ENCODE measurements at regions not wholly inside any gene's neighbourhood (a gene's known extent, or its start where the extent isn't known, plus 50 kb on each side); places are given as distances from the start of the nearest gene placed in this dataset.
"Not testable (repeated sequence)": the region's sequence is repeated elsewhere in the genome, so short reads cannot be mapped to it uniquely, and the experiment has no call there.

DNA sequence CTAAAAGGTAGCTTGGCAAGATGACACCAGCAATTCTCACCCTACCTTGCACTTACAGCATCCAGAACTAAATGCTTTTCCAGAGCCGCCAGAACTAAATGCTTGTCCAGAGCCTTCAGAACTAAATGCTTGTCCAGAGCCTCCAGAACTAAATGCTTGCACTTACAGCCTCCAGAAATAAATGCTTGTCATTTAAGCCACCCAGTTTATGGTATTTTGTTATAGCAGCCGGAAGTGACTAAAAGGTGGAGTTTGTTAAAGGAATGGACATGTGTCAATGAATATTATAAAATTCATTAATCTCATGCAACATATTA, 133.5 kb downstream of the GPX5 start:
- DNase-seq: no peak

DNA sequence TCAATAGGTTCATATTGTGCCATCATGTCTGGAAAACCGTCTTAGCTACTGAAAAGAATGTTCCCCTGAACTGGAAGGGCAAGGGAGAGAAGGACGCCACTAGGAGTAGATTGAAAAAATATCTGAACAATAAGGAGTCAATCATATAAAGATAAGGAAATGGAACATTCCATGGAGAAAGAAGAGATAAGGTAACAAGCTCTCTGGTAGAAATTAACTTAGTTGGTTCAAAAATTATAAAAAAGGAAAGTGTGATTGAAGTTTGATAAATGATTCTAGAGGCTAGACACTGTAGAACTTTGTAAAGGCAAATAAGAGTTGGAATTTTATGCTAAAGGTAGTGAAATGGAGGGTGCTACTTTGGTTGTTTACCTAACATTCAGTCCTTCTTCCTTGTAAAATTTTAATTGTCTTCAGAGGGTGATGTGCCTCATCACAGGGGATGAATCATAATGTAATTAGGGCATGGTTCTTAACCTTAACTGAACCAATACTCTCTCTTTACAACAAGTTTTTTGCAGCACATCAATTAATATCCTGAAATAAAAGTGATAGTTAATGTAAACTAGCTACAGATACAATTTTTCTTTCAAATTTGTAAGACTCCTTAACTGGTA, 135.5 kb downstream of the GPX5 start:
- DNase-seq: no peak

DNA sequence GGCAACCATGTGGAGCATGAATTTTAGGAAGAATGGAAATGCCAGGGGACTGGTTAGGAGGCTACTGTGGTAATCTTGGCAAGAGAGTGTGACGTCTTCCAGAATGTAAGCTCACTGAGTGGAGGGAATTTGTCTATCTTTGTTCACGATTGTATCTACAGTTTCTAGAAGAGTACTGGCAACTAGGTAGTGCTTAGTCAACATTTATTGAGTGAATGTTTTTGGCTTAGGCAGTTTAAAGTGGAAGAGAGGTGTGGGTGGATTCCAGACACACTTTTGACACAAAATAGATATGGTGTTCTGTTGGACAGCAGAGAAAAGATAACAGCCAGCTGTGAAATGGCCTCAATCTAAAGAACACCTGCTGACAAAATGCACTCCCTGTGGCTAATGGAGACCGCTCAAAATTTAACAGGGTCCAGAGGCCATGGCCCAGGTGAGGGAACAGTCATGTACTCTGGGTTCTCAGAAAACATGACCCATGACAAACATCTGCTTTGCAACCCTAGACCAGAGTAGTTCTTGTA, 139.3 kb downstream of the GPX5 start:
- no peak for DNase-seq

DNA sequence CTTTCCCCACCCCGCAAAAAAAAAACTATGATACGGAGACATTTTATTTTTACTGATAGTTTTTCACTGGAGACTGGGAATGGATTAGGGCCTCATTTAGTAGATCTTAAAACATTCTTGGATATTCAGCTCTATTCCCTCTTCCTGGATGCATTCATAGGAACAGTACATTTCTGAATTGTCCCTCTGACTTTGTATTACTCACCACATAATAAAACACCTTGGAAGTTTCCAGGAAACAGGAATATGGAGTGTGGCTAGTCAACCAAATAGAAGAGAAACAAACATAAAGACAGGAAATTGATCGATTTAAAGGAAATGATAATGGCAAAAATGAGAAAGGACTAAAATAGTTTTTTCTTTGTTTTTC, 147.7 kb downstream of the GPX5 start:
- DNase-seq: no peak

DNA sequence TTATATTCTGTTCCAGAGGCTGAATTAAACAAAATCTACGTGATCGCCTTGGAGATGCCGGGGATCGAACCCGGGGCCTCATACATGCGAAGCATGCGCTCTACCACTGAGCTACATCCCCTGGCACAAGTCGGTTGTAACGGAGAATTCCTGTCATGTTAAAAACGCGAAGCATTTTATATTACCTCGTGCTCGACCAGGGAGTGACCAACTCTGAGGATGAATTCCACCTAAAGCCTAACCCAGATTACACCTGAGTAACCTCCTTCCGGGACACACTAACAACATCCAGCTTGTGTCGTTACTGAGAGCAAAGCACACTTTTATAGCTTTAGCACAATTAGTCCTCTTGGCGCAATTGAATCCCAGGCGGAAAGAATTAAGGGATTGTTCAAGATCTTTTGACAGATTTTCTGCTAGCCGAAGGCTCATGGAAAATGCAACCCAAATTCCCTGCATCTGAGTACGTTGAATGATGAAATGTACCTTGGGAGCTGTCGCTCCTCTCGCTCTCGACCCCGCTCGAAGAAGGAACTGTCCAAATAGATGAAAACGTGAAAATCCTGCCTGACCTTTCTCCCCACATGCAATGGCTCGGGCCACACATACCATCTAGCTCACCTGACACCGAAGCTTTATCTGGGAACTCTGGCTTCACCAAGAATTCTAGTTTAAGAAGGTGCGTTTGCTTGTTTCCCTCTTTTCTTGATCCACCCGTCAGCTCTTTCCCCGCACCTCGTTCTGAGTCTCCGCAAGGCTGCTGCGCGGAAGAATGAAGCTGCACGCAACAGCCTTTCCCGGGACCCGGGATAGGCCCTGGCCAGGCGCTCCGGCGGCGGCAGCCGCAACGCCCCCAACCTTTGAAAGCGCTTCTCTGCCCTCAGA, 148.3 kb downstream of the GPX5 start:
- peak; percentile 6 to 43 for DNase-seq

DNA sequence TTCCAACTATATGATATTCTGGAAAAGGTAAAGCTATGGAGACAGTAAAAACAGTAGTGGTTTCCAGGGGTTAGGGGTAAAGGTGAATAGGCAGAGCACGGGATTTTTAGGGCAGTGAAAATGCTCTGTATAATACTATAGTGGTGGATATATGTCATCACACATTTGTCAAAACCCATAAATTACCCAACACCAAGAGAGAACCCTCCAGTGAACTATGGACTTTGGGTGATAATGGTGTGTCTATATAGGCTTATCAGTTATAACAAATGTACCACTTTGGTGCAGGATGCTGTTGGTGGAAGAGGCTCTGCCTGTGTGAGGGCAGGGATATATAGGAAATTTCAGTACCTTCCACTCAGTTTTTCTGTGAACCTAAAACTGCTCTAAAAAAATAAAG, 149.9 kb downstream of the GPX5 start:
- DNase-seq: no peak

DNA sequence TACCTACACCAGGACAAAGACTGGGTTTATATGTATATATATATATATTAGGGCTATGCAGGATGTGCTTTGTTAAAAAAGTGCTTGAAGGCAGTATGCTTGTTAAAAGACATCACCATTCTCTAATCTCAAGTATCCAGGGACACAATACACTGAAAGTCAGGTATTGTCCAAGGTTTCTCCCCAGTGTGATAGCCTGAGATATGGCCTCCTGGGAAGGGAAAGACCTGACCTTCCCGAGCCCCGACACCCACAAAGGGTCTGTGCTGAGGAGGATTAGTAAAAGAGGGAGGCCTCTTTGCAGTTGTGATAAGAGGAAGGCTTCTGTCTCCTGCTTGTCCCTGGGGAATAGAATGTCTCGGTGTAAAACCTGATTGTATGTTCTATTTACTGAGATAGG, 156.9 kb downstream of the GPX5 start:
- DNase-seq: no peak

DNA sequence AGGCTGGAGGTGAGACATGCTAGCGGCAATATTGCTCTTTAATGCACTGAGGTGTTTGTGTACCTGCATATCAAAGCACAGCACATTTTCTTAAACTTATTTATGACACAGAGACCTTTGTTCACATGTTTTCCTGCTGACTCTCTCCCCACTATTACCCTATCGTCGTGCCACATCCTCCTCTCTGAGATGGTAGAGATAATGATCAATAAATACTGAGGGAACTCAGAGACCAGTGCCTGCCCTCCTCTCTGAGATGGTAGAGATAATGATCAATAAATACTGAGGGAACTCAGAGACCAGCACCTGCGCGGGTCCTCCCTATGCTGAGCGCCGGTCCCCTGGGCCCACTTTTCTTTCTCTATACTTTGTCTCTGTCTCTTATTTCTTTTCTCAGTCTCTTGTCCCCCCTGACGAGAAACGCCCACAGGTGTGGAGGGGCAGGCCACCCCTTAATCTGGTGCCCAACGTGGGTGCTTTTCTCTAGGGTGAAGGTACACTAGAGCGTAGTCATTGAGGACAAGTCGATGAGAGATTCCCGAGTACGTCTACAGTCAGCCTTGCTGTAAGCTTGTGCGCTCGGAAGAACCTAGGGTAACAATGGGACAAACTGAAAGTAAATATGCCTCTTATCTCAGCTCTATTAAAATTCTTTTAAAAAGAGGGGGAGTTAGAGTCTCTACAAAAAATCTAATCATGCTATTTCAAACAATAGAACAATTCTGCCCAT, 157.4 kb downstream of the GPX5 start:
- DNase-seq: not testable (repeated sequence)

DNA sequence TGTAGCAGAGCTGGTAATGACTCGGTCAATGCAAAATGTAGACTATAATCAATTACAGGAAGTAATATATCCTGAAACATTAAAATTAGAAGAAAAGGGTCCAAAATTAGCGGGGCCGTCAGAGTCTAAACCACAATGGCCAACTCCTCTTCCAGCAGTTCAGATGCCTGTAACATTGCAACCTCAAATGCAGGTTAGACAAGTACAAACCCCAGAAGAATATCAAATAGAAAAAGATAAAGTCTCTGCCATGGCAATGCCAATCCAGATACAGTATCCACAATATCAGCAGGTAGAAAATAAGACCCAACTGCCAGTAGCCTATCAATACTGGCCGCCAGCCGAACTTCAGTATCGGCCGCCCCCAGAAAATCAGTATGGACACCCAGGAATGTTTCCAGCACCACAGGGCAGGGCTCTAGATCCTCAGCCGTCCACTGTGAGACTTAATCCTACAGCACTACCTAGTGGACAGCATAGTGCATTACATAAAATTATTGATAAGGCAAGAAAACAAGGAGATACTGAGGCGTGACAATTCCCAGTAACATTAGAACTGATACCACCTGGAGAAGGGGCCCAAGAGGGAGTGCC, 158.4 kb downstream of the GPX5 start:
- DNase-seq: peak; percentile 16 to 35

DNA sequence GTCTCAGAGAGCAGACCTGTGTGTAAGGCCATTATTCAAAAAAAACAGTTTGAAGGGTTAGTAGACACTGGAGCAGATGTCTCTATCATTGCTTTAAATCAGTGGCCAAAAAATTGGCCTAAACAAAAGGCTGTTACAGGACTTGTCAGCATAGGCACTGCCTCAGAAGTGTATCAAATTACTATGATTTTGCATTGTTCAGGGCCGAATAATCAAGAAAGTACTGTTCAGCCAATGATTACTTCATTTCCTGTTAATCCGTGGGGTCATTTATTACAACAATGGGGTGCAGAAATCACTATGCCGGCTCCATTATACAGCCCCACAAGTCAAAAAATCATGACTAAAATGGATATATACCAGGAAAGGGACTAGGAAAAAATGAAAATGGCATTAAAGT, 160.3 kb downstream of the GPX5 start:
- DNase-seq: not testable (repeated sequence)

DNA sequence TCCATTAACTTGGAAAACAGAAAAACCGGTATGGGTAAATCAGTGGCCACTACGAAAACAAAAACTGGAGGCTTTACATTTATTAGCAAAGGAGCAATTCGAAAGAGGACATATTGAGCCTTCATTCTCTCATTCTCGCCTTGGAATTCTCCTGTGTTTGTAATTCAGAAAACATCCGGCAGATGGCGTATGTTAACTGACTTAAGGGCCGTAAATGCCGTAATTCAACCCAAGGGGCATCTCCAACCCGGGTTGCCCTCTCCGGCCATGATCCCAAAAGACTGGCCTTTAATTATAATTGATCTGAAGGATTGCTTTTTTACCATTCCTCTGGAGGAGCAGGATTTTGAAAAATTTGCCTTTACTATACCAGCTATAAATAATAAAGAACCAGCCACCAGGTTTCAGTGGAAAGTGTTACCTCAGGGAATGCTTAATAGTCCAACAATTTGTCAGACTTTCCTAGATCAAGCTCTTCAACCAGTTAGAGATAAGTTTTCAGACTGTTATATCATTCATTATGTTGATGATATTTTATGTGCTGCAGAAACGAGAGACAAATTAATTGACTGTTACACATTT, 160.9 kb downstream of the GPX5 start:
- DNase-seq: peak; percentile 64 to 74

DNA sequence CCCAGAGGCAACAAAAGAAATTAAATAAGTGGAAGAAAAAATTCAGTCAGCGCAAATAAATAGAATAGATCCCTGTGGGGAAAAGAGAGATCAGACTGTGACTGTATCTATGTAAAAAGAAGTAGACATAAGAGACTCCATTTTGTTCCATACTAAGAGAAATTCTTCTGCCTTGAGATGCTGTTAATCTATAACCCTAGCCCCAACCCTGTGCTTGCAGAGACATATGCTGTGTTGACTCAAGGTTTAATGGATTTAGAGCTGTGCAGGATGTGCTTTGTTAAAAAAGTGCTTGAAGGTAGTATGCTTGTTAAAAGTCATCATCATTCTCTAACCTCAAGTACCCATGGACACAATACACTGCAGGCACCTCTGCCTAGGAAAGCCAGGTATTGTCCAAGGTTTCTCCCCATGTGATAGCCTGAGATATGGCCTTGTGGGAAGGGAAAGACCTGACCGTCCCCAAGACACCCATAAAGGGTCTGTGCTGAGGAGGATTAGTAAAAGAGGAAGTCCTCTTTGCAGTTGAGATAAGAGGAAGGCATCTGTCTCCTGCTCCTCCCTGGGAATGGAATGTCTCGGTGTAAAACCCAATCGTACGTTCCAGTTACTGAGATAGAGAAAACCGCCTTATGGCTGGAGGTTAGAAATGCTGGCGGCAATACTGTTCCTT, 161.8 kb downstream of the GPX5 start:
- DNase-seq: not testable (repeated sequence)

DNA sequence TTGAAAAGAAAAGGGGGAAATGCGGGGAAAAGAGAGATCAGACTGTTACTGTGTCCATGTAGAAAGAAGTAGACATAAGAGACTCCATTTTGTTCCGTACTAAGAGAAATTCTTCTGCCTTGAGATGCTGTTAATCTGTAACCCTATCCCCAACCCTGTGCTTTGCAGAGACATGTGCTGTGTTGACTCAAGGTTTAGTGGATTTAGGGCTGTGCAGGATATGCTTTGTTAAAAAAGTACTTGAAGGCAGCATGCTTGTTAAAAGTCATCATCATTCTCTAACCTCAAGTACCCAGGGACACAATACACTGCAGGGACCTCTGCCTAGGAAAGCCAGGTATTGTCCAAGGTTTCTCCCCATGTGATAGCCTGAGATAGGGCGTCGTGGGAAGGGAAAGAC, 166.3 kb downstream of the GPX5 start:
- DNase-seq: not testable (repeated sequence)

DNA sequence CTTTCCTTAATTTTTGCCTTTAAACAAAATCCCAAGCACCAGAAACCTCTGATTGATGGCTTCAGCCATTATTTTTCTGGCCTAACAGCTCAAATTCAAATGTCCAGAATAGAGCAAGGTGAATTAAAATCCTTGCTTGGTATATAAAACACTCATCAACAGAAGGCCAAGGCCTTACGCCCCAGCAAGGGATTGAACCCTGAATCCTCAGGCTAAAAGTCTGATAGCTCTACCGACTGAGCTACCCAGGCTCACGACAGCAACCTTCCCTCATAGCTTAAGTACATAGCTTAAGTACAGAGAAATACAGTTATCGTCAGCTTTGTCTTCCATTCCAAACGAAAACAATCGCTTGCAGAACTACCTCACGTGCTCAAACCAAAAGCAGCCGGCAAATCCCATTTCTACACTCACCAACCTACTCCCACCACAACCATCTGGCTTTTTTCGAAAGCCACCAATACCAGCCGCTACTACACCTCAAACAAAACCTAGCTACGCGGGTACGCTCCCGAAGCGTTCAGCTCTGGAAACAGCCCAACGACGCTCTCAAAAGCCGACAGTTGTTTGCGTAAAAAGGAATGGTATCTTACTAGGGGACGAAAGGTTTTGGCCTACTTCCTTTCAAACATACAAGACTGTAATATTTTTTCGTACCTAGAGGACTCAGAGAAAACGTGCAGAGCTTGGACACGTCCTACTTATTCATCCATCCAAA, 167.5 kb downstream of the GPX5 start:
- DNase-seq: no peak

DNA sequence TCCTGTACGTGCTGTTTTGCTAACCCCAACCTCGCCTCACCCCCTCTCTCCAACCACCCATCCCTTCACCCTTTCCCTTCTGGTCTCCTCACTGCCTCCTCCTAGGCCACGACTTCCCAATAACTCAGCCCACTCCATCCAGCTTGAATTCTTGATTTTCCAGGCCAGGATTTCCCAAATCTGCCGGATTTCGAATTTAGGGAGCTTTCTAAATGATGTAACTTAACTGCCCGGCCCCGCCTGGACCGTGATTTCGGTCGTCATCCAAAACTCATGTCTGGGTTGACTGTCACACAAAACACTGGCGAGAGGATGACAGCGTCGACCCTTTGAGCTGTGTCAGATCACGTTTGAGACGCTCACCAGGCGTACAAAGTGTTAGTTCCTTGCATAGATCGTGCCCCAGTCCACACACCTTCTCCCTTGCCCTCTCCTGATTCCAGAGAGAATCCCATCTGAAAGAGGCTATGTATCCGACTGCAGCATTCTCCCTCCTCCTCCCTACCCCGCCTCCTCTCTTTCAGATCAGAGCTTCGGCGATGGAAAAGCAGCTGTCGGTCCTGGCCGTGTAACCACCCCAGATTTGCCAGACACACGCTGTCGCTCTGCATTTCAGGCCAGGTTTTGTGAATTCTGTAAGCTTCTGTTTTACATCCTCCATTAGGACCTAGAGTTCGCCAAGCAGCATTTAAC, 168.2 kb downstream of the GPX5 start:
- DNase-seq: no peak

DNA sequence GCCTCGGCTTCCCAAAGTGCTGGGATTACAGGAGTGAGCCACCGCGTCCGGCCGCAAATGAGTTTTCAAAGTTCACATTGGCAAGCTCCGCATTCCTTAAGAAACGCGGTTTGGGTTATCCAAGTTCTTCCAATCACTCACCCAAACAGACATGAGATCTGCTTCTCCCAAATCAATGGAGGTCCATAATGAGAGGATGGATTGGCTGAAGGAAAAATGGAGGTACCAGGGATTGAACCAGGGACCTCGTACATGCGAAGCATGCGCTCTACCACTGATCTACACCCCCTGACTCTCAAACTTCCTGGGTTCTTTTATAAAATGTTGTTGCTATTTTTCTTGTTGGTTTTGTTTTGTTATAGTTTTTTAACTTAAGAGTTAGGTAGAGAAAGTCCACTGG, 170.0 kb downstream of the GPX5 start:
- DNase-seq: no peak

DNA sequence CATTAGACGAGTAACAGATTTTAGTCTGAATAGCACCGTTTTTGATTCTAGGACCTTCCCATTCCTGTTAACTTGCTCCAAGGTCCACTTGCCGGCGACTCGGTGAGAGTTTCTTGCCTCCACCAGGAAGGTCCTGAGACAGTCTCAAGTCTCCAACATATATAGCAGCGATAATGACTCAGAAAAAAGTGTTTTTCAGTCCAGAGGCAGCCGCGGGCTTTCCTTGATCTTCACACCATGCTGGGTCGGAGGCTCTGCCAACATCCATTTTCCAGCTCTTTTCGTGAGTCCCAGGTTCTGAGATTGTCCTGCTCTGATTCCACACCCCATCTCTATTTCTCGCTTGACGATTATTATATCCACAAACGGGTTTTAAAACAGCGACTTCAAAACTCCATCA, 170.5 kb downstream of the GPX5 start:
- DNase-seq: no peak

DNA sequence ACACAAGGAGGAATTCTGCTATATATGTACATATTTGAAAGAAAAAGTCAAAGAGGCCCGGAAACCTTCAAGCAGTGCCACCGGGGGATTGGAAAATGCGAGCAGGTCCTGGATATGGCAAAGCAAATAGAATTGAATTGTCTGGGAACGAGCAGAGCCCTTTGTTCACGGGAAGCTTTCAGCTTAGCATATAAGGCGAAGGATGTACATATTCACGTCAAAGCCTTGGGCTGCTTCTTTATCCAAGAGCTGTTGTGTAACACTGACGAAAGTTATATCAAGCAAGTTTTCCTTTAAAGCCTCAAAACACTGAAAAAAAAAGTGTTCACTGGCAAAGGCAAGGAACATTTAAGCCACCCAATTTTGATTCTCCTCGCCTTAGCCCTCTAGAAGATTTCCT, 171.0 kb downstream of the GPX5 start:
- DNase-seq: no peak

DNA sequence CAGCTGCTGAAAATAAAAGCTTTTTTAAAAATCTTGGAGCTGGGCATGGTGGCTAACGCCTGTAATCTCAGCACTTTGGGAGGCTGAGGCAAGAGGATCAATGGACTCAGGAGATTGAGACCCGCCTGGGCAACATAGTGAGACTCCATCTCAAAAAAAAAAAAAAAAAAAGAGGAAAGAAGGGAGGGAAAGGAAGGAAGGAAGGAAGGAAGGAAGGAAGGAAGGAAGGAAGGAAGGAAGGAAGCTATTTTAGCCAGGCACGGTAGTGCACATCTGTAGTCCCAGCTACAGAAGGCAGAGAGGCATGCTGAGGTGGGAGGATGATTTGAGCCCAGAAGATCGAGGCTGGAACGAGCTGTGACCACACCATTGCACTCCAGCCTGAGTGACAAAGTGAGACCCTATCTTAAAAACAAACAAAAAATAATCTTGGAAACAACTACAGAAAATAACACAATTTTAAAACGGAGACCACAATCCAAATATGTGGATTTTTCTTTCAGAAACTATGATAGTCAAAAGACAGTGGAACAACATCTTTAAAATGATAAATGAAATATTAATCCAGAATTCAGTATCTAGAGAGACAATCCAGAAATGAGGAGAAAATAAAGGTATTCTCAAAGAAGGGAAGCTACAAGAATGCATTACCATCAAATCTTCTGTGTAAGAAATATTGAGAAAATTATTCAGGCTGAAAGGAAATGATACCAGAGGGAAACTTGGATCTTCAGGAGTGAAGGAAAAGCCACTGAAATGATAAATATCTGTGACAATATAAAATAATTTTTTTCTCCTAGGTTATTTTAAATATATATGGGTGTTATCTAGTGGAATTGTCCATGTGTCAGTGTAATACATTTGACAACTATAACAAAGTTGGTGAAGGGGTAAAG, 182.0 kb downstream of the GPX5 start:
- no peak for DNase-seq

Measured in inflammatory macrophage (primary cell).